Activated effector memory CD4-positive, alpha-beta T cell treated with anti-CD3 and anti-CD28 coated beads, Interleukin-2, amount 50 U/mL, for 16 hours (primary cell): ENCODE measurements at regions not wholly inside any gene's neighbourhood (a gene's known extent, or its start where the extent isn't known, plus 50 kb on each side); places are given as distances from the start of the nearest gene placed in this dataset.

Experiments used
- DNase-seq: peaks from one replicate; pipeline ENCODE4 v3.0.0-alpha.2; 2020

GRCh38 chr7:17239683-17240521 lies 58.5 kb upstream of the AHR start:
- DNase-seq = no peak

- DNase-seq = no peak
Measured at GRCh38 chr7:17242504-17242903, 55.9 kb upstream of the AHR start.

- DNase-seq = no peak
Measured at GRCh38 chr7:17244786-17245185, 53.7 kb upstream of the AHR start.

- no peak for DNase-seq
Measured at GRCh38 chr7:17247357-17247756, 51.1 kb upstream of the AHR start.

- DNase-seq = no peak
Measured at GRCh38 chr7:17248527-17248926, 49.9 kb upstream of the AHR start.
